ENCODE measurements at regions not wholly inside any gene's neighbourhood (a gene's known extent, or its start where the extent isn't known, plus 50 kb on each side); places are given as distances from the start of the nearest gene placed in this dataset.

DNA sequence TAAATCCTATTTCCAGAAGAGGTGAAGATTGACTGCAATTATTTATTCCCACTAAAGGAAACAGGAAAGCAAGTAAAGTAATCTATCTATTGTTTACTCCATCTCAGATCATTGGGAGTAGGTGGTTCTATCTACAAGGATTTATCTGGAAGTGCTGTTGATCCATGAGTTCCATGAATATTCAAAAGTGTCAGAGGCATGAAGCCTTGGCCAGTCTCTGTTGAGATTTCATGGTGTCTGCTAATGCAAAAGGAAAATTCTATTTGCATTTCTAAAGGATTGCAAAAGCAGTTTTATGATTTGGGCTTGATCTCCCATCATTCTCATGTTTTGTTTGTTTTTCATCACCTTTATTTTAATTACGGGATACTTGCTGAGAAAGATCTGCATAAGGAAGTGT lies 102.4 kb upstream of the ST6GAL2 start:
- no peaks in the 10 kb centered on the region for H3F3A ChIP-seq (ENCODE audit: insufficient read depth, low read length, poor library complexity, severe bottlenecking)
- no peak overlapping the region for H3K27ac ChIP-seq (ENCODE audit: low read length)
- H3K27me3 ChIP-seq (ENCODE audit: insufficient read depth, low read depth, low read length) = no peaks in the 10 kb centered on the region
- no peaks in the 10 kb centered on the region for H3K79me2 ChIP-seq (replicated peaks; ENCODE audit: insufficient read depth, low read length)
- no peak overlapping the region for H3K4me3 ChIP-seq (ENCODE audit: low read length)
- H2AFZ ChIP-seq (ENCODE audit: low read depth, low read length) = no peak overlapping the region
- no peaks in the 10 kb centered on the region for H3K9me3 ChIP-seq (ENCODE audit: low read length)
- no peaks in the 10 kb centered on the region for H4K20me1 ChIP-seq (ENCODE audit: insufficient read depth)
- H3K36me3 ChIP-seq (ENCODE audit: insufficient read depth, low read length) = no peaks in the 10 kb centered on the region
- no peak overlapping the region for H3K4me2 ChIP-seq (ENCODE audit: low read length)
- H3K9me2 ChIP-seq (ENCODE audit: insufficient read depth, low read length) = no peaks in the 10 kb centered on the region
- no peak for TF ChIP-seq MXI1 (conservative IDR thresholded peaks at IDR 0.05; ENCODE audit: poor library complexity, severe bottlenecking)
- TF ChIP-seq TAF1 (IDR thresholded peaks at IDR 0.05; ENCODE audit: low read depth) = no peak
- no peak for TF ChIP-seq EP300 (conservative IDR thresholded peaks at IDR 0.05; ENCODE audit: poor library complexity, severe bottlenecking)
- TF ChIP-seq POLR2AphosphoS5 (IDR thresholded peaks at IDR 0.05) = no peak
- H3K9ac ChIP-seq (ENCODE audit: low read length) = no peak overlapping the region

DNA sequence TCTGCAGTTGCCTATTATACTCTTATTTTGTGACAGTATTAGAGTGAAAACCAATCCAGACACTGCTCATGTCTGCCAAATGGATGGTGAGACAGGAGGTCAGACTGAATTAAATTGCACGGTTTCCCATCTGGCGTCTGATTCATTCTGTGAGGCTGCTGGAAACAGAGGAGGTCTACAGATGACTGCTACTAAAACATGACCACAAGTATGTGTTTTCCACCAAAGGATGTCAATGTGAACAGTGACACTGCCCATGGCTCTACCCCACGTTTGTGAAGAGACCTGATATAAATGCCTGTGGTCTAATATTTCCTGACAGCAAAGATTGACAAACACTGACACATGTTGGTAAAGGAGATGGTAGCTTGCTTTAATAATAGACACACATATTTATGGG lies 104.3 kb upstream of the ST6GAL2 start:
- no peak overlapping the region for H3K9ac ChIP-seq (ENCODE audit: low read length)
- TF ChIP-seq SMC3 (conservative IDR thresholded peaks at IDR 0.05; ENCODE audit: poor library complexity) (no peak), MXI1 (conservative IDR thresholded peaks at IDR 0.05; ENCODE audit: poor library complexity, severe bottlenecking) (no peak)
- TF ChIP-seq, protein P1, sequence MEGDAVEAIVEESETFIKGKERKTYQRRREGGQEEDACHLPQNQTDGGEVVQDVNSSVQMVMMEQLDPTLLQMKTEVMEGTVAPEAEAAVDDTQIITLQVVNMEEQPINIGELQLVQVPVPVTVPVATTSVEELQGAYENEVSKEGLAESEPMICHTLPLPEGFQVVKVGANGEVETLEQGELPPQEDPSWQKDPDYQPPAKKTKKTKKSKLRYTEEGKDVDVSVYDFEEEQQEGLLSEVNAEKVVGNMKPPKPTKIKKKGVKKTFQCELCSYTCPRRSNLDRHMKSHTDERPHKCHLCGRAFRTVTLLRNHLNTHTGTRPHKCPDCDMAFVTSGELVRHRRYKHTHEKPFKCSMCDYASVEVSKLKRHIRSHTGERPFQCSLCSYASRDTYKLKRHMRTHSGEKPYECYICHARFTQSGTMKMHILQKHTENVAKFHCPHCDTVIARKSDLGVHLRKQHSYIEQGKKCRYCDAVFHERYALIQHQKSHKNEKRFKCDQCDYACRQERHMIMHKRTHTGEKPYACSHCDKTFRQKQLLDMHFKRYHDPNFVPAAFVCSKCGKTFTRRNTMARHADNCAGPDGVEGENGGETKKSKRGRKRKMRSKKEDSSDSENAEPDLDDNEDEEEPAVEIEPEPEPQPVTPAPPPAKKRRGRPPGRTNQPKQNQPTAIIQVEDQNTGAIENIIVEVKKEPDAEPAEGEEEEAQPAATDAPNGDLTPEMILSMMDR (IDR thresholded peaks at IDR 0.05; ENCODE audit: poor library complexity, severe bottlenecking) = no peak
- H3K4me2 ChIP-seq (ENCODE audit: low read length) = no peak overlapping the region
- H3K4me3 ChIP-seq (ENCODE audit: low read length) = no peak overlapping the region
- H3K27ac ChIP-seq (ENCODE audit: low read length) = no peak overlapping the region
- H4K20me1 ChIP-seq (ENCODE audit: insufficient read depth) = no peaks in the 10 kb centered on the region
- H3F3A ChIP-seq (ENCODE audit: insufficient read depth, low read length, poor library complexity, severe bottlenecking) = no peaks in the 10 kb centered on the region
- H3K27me3 ChIP-seq (ENCODE audit: insufficient read depth, low read depth, low read length) = no peaks in the 10 kb centered on the region
- no peaks in the 10 kb centered on the region for H3K9me3 ChIP-seq (ENCODE audit: low read length)
- no peaks in the 10 kb centered on the region for H3K9me2 ChIP-seq (ENCODE audit: insufficient read depth, low read length)
- no peak overlapping the region for H2AFZ ChIP-seq (ENCODE audit: low read depth, low read length)
- no peaks in the 10 kb centered on the region for H3K79me2 ChIP-seq (replicated peaks; ENCODE audit: insufficient read depth, low read length)
- no peaks in the 10 kb centered on the region for H3K36me3 ChIP-seq (ENCODE audit: insufficient read depth, low read length)

DNA sequence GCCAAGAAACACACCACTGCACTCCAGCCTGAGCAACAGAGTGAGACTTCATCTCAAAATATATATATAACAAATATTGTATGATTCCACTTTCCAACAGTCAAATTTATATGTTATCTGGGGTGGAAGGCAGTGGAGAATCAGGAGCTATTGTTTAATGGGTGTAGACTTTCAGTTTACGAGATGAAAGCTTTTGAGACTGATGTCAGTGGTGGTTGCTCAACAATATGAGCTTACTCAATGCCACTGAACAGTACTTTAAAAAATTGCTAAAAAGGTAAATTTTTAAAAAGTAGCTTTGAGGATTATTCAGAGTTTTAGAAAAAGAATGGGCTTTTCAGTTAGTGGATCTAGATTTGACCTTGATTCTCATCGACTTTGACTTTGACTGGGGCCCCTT lies 105.9 kb upstream of the ST6GAL2 start:
- H3K36me3 ChIP-seq (ENCODE audit: insufficient read depth, low read length) = no peaks in the 10 kb centered on the region

More for the DNA sequence above, 105.9 kb upstream of the ST6GAL2 start:
- Histone ChIP-seq H3K27ac (ENCODE audit: low read length) (no peak overlapping the region), H3K27me3 (ENCODE audit: insufficient read depth, low read depth, low read length) (no peaks in the 10 kb centered on the region), H3K9me3 (ENCODE audit: low read length) (no peaks in the 10 kb centered on the region), H4K20me1 (ENCODE audit: insufficient read depth) (no peaks in the 10 kb centered on the region), H3K9me2 (ENCODE audit: insufficient read depth, low read length) (no peaks in the 10 kb centered on the region), H2AFZ (ENCODE audit: low read depth, low read length) (no peak overlapping the region), H3K9ac (ENCODE audit: low read length) (no peak overlapping the region), H3K4me3 (ENCODE audit: low read length) (no peak overlapping the region), H3F3A (ENCODE audit: insufficient read depth, low read length, poor library complexity, severe bottlenecking) (no peaks in the 10 kb centered on the region), H3K4me2 (ENCODE audit: low read length) (no peak overlapping the region), H3K79me2 (replicated peaks; ENCODE audit: insufficient read depth, low read length) (no peaks in the 10 kb centered on the region)
- TF ChIP-seq, protein P2, sequence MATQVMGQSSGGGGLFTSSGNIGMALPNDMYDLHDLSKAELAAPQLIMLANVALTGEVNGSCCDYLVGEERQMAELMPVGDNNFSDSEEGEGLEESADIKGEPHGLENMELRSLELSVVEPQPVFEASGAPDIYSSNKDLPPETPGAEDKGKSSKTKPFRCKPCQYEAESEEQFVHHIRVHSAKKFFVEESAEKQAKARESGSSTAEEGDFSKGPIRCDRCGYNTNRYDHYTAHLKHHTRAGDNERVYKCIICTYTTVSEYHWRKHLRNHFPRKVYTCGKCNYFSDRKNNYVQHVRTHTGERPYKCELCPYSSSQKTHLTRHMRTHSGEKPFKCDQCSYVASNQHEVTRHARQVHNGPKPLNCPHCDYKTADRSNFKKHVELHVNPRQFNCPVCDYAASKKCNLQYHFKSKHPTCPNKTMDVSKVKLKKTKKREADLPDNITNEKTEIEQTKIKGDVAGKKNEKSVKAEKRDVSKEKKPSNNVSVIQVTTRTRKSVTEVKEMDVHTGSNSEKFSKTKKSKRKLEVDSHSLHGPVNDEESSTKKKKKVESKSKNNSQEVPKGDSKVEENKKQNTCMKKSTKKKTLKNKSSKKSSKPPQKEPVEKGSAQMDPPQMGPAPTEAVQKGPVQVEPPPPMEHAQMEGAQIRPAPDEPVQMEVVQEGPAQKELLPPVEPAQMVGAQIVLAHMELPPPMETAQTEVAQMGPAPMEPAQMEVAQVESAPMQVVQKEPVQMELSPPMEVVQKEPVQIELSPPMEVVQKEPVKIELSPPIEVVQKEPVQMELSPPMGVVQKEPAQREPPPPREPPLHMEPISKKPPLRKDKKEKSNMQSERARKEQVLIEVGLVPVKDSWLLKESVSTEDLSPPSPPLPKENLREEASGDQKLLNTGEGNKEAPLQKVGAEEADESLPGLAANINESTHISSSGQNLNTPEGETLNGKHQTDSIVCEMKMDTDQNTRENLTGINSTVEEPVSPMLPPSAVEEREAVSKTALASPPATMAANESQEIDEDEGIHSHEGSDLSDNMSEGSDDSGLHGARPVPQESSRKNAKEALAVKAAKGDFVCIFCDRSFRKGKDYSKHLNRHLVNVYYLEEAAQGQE (IDR thresholded peaks at IDR 0.05; ENCODE audit: borderline replicate concordance) = no peak
